GM21528 (cell line): ENCODE measurements at regions not wholly inside any gene's neighbourhood (a gene's known extent, or its start where the extent isn't known, plus 50 kb on each side); places are given as distances from the start of the nearest gene placed in this dataset.

ENCODE experiments used
- ATAC-seq: cut with Tn5 transposase; IDR thresholded peaks from one replicate; pipeline ENCODE4 v1.9.1; 2021; ENCODE audit warnings: mild to moderate bottlenecking, moderate library complexity; ENCODE audit not compliant: unreplicated experiment, low FRiP score

DNA sequence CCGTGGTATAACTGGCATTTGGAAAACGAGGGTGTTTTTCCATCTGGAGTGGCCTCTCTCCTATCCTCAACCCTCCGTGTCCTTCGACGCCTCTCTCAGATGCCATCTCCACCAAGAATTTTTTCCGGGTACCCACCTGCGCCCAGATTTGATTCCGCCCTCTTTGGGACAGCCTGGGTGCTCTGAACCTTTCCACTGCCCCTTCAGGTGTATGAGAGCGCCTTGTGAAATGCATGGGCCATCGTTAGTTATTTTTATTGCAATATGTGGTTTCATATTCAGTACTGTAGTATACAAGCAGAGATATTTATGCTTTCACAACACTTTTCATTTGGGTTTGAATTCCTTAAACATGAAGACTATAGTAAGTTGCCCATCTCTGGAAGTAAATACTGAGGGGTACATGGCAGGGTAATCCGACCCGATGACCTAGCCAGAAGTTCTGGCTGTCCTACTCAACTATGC, 78.2 kb upstream of the IFNE start:
- ATAC-seq: no peak

DNA sequence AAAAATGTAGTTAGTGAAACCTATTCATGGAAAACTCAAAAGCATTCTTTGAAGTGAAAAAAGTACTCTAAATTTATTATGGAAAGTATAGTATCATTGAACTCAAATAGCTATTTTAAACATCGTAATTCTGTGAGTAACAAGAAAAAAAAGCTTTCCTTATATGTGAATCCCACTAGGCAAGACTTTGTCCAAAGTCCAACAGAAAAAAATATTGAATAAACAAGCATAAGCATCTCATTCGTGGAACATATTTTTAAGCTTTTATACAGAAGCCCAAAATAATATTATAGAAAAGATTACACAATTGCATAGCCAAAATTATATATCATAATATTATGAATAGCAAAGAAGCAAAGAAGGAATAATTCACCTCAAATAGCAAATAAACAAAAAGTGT, 79.4 kb upstream of the IFNE start:
- no peak for ATAC-seq

GRCh38 chr9:21564175-21564574, 82.1 kb upstream of the IFNE start:
- no peak for ATAC-seq

- ATAC-seq: no peak
Measured at GRCh38 chr9:21565155-21565554, 83.0 kb upstream of the IFNE start.

- ATAC-seq: no peak
Measured at GRCh38 chr9:21567926-21568325, 85.8 kb upstream of the IFNE start.

GRCh38 chr9:21568484-21568883, 86.4 kb upstream of the IFNE start:
- no peak for ATAC-seq

GRCh38 chr9:21569721-21570120, 87.6 kb upstream of the IFNE start:
- no peak for ATAC-seq

DNA sequence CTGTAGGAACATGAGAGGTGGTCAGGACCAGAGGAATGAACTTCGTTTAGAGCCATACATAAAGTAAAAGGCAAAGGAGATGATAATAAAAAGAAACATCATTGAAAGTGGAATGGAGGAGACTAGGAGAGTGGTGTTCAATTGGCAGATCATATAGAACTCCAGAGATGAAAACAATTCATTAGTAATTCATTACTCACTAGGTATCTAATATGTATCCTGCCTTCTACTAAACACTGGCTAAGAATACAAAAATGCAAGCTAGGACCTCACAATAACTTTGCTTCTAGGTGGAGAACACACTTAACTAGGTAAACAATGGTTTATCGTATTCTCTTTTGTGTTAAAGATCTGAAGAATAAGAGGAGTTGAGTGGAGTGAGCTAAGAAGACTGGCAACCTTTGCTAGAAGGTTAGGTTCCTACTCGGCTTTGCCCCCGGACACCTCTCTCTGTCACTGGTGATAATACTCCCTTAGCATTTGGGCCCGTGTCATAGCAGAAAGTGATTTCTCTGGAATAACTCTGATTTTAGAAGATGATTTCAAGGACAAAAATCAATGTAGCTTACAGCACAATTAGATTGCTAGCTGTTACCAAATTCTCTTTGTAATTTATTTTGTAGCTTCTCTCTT, 88.6 kb upstream of the IFNE start:
- no peak for ATAC-seq

- no peak for ATAC-seq
Measured at GRCh38 chr9:21574261-21574660, 92.1 kb upstream of the IFNE start.

GRCh38 chr9:21576331-21577189, 94.4 kb upstream of the IFNE start:
- ATAC-seq: no peak

GRCh38 chr9:21579247-21579671, 97.1 kb upstream of the IFNE start:
- ATAC-seq: no peak

DNA sequence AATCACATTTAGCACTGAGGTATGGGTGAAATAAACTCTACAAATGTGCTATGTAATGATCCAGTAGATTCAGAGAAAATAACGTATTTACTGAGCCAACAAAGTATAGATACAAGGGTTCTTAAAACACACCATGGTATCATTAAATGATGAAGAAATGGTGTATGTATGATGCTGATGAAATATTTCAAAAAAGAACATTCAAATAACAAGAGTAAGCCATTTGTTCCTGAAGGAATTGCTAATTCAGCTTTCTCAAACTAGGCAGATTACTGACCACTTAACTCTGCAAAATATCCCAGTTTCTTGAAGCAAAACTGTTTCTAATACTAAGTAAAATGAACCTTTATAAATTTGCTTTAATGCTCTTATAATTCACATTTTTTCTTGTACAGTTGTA, 97.6 kb upstream of the IFNE start:
- no peak for ATAC-seq

DNA sequence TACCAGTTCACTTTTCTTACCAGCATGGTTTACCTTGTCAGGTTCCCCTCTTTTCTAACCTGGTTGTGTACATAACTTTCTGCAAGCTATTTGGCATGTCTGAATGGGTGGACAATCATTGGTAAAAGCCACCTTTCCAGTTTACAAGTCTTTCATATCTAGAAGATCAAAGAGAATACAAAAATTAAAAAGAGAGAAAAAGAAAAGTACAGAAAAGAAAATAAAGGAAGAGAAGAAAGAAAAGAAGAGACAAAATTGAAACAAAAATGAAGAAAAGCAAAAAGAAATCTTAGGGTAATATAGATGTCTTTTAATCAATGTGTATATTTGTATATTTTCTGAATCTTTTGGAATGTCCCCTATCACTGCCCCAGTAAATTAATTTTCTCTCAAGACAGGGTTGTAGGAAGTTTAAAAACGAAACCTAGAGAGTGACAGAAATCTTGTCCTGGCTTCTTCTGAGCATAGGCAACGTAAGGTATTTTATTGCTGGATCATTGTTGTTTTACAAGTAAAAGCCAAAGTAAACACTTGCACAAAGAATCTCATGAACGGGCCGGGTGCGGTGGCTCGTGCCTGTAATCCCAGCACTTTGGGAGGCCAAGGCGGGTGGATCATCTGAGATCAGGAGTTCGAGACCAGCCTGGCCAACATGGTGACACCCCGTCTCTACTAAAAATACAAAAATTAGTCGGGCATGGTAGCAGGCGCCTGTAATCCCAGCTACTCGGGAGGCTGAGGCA, 98.7 kb upstream of the IFNE start:
- no peak for ATAC-seq

DNA sequence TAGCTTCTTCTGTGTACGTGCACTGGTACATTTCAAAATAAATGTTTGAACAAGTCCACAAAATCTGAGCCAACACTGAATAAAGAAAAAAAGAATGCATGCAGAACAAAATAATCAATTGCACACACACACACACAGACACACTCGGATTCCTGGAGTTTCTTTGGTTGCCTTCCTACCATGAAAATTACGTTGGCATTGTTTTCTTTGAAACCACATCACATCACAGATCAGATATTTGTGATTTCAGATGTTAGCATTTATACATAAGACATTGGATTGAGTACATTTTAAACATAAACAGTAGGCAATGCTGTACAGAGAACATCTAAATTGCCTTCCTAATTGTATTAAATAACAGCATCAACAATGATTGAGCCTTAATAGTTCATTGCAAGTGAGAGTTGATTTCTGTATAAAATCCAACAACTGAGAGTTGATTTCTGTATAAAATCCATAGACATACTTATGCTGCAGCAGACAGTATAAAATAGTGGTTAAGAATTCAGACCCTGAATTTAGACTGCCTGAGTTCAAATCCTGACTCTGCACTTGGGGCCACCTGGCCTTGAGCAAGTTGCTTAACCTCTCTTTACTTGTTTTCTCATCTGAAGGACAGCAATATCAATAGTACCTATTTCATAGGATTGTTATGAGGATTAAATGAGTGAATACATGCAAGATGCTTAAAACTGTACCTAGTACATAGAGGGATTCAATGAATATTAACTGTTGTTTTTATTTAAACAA, 101.7 kb upstream of the IFNE start:
- no peak for ATAC-seq

- no peak for ATAC-seq
Measured at GRCh38 chr9:21584890-21585289, 102.8 kb upstream of the IFNE start.

GRCh38 chr9:21585756-21586752, 103.9 kb upstream of the IFNE start:
- no peak for ATAC-seq

DNA sequence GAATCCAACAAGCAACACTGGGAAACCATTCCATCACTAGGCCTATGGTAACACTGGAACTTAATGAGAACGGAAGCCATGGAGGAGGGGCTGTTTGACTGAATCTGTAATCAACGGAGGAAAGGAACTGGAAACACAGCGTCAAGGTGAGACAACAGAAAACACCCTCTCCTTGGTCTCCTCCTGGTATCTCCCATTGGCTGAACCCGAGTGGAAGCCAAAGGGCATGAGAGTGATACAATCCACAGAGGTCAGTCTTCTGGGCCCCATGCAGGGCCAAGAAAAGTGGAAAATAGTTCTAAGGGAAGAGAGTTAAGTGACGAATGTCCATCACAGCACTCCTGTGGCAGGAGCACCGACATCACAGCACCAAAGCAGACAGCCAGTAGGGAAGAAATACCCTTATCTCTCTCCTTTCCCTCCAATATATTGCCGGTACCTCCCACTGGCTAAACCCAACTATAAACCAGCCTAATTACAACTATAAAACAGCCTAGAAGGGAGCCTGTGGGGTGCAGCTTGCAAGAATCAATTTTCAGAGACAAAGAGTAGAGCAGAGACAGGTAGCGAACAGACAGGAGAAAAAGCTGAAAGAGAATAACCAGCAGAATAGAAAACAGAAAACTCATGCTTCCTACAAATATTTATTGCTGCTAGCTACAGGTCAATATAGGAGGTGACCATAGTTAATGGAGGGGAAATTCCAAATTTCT, 107.4 kb upstream of the IFNE start:
- ATAC-seq: no peak

DNA sequence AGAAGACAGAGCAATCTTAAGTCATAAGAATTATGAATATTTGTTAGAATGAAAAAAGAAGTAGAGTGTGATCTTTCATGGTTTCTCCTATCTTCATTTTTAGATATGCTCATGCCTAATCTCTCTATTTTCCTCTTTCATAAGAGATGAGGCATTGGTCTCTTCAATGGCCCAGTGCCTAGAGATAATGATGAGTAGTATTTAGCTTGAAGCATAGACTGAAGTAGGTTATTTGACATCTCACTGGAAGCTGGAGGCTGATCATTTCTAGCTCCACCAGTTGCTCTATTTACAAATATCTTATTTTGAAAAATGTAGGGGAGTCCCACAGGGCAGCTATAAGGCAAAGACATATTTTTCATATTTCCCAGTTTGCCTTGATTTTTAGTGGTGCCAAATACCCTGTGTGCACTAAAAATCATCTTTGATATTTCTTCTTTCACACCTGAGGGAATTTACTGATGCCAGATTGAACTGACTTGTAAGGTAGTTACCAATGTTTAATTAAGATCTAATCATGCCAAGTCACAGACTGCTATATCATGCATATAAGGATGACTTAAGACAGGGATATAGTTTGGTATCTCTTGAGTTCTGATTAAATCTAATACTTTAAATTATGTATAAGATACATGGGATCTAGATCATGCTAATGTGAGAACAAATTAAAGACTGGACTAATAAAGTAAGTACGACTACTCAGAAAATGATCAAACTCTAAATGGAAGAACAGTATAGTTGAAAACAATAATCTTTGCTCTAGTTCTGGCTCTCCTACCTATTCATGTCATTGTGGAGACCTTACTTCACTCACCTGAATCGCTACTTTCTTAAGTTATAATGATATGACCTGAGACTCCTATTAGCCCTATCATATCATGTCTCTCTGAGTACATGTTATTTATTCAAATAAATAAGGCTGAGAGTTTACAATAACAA, 108.2 kb upstream of the IFNE start:
- ATAC-seq: no peak
